ENCODE measurements at regions not wholly inside any gene's neighbourhood (a gene's known extent, or its start where the extent isn't known, plus 50 kb on each side); places are given as distances from the start of the nearest gene placed in this dataset.

GRCh38 chr2:128640845-128641360 lies 322.2 kb upstream of the HS6ST1 start:
- no peak for DNase-seq
- Mint-ChIP-seq H3K9me3 (ENCODE audit: unreplicated experiment) (no peaks in the 10 kb centered on the region), H3K27me3 (ENCODE audit: insufficient read depth, unreplicated experiment) (peaks cover 10% of the 10 kb centered on the region), H3K4me3 (ENCODE audit: unreplicated experiment) (no peak overlapping the region), H3K4me1 (ENCODE audit: low read depth, unreplicated experiment) (no peaks in the 10 kb centered on the region), H3K27ac (ENCODE audit: unreplicated experiment) (no peak overlapping the region), H3K36me3 (ENCODE audit: insufficient read depth, unreplicated experiment) (no peaks in the 10 kb centered on the region)
- H3K36me3 ChIP-seq (ENCODE audit: control insufficient read depth, insufficient read depth, low read length): no peaks in the 10 kb centered on the region
- TF ChIP-seq, protein P1, sequence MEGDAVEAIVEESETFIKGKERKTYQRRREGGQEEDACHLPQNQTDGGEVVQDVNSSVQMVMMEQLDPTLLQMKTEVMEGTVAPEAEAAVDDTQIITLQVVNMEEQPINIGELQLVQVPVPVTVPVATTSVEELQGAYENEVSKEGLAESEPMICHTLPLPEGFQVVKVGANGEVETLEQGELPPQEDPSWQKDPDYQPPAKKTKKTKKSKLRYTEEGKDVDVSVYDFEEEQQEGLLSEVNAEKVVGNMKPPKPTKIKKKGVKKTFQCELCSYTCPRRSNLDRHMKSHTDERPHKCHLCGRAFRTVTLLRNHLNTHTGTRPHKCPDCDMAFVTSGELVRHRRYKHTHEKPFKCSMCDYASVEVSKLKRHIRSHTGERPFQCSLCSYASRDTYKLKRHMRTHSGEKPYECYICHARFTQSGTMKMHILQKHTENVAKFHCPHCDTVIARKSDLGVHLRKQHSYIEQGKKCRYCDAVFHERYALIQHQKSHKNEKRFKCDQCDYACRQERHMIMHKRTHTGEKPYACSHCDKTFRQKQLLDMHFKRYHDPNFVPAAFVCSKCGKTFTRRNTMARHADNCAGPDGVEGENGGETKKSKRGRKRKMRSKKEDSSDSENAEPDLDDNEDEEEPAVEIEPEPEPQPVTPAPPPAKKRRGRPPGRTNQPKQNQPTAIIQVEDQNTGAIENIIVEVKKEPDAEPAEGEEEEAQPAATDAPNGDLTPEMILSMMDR (IDR thresholded peaks at IDR 0.05; ENCODE audit: insufficient read depth in 1 of 2, low read depth in 1 of 2, low read length in 1 of 2, severe bottlenecking in 1 of 2, unreplicated experiment in 1 of 2): no peak
- no peaks in the 10 kb centered on the region for H3K27me3 ChIP-seq (replicated peaks; ENCODE audit: control insufficient read depth, insufficient read depth, low read length)
- CTCF ChIA-PET: no interaction called here
- BruUV-seq (replicated peaks): no TSS peak
- POLR2A ChIA-PET: no interaction called here
- no peaks in the 10 kb centered on the region for H3K4me1 ChIP-seq
- intact Hi-C loops (cut with micrococcal nuclease; ENCODE audit: unreplicated experiment): no loop called here
- H3K4me3 ChIP-seq (ENCODE audit: low read depth, low read length): no peak overlapping the region
- no peaks in the 10 kb centered on the region for H3K9me3 ChIP-seq

GRCh38 chr2:128641421-128642080 lies 322.9 kb upstream of the HS6ST1 start:
- Mint-ChIP-seq H3K27ac (ENCODE audit: unreplicated experiment) (no peak overlapping the region), H3K4me1 (ENCODE audit: low read depth, unreplicated experiment) (no peaks in the 10 kb centered on the region), H3K27me3 (ENCODE audit: insufficient read depth, unreplicated experiment) (peaks cover 10% of the 10 kb centered on the region), H3K36me3 (ENCODE audit: insufficient read depth, unreplicated experiment) (no peaks in the 10 kb centered on the region), H3K9me3 (ENCODE audit: unreplicated experiment) (no peaks in the 10 kb centered on the region), H3K4me3 (ENCODE audit: unreplicated experiment) (no peak overlapping the region)
- H3K4me3 ChIP-seq (ENCODE audit: low read depth, low read length): no peak overlapping the region
- ChIA-PET CTCF (no interaction called here), POLR2A (no interaction called here)
- BruUV-seq (replicated peaks): no TSS peak
- no peaks in the 10 kb centered on the region for H3K4me1 ChIP-seq
- no peak for DNase-seq
- no peaks in the 10 kb centered on the region for H3K27me3 ChIP-seq (replicated peaks; ENCODE audit: control insufficient read depth, insufficient read depth, low read length)
- intact Hi-C loops (cut with micrococcal nuclease; ENCODE audit: unreplicated experiment): no loop called here
- no peaks in the 10 kb centered on the region for H3K9me3 ChIP-seq
- no peaks in the 10 kb centered on the region for H3K36me3 ChIP-seq (ENCODE audit: control insufficient read depth, insufficient read depth, low read length)
- TF ChIP-seq, protein P1 (IDR thresholded peaks at IDR 0.05; ENCODE audit: insufficient read depth in 1 of 2, low read depth in 1 of 2, low read length in 1 of 2, severe bottlenecking in 1 of 2, unreplicated experiment in 1 of 2): no peak

- POLR2A ChIA-PET: no interaction called here
- Histone ChIP-seq H3K4me1 (no peaks in the 10 kb centered on the region), H3K9me3 (no peaks in the 10 kb centered on the region), H3K36me3 (ENCODE audit: control insufficient read depth, insufficient read depth, low read length) (no peaks in the 10 kb centered on the region), H3K4me3 (ENCODE audit: low read depth, low read length) (no peak overlapping the region), H3K27me3 (replicated peaks; ENCODE audit: control insufficient read depth, insufficient read depth, low read length) (no peaks in the 10 kb centered on the region)
- Mint-ChIP-seq H3K9me3 (ENCODE audit: unreplicated experiment) (no peaks in the 10 kb centered on the region), H3K36me3 (ENCODE audit: insufficient read depth, unreplicated experiment) (no peaks in the 10 kb centered on the region), H3K4me1 (ENCODE audit: low read depth, unreplicated experiment) (no peaks in the 10 kb centered on the region), H3K27ac (ENCODE audit: unreplicated experiment) (no peak overlapping the region), H3K4me3 (ENCODE audit: unreplicated experiment) (no peak overlapping the region), H3K27me3 (ENCODE audit: insufficient read depth, unreplicated experiment) (peaks cover 10% of the 10 kb centered on the region)
- DNase-seq: no peak
- TF ChIP-seq, protein P1 (IDR thresholded peaks at IDR 0.05; ENCODE audit: insufficient read depth in 1 of 2, low read depth in 1 of 2, low read length in 1 of 2, severe bottlenecking in 1 of 2, unreplicated experiment in 1 of 2): no peak
- BruUV-seq (replicated peaks): no TSS peak
- CTCF ChIA-PET: no interaction called here
- intact Hi-C loops (cut with micrococcal nuclease; ENCODE audit: unreplicated experiment): no loop called here
These were observed 323.6 kb upstream of the HS6ST1 start for GRCh38 chr2:128642316-128642715.

All from Caco-2 (cell line).